DOHH2 (cell line): ENCODE measurements at regions not wholly inside any gene's neighbourhood (a gene's known extent, or its start where the extent isn't known, plus 50 kb on each side); places are given as distances from the start of the nearest gene placed in this dataset.

Experiments used
- H3F3A ChIP-seq: fragments of 200-600 bp; sonication (generic), shearing (Covaris generic); 2 replicates; pipeline ENCODE4 v1.6.0; 2016; ENCODE audit warnings: antibody characterized with exemption, mild to moderate bottlenecking; ENCODE audit not compliant: control insufficient read depth, insufficient read depth
- H3K27ac ChIP-seq: fragments of 200-600 bp; sonication (generic); 2 replicates; pipeline ENCODE4 v1.5.1; 2014; ENCODE audit warnings: low read depth, mild to moderate bottlenecking, low read length, moderate library complexity
- H3K27me3 ChIP-seq: fragments of 200-600 bp; sonication (generic); 2 replicates; pipeline ENCODE4 v1.6.1; 2014; ENCODE audit warnings: mild to moderate bottlenecking, low read length, mixed read lengths; ENCODE audit not compliant: control insufficient read depth
- H3K36me3 ChIP-seq: fragments of 200-600 bp; sonication (generic); 2 replicates; pipeline ENCODE4 v1.6.1; 2014; ENCODE audit warnings: mild to moderate bottlenecking, low read length, moderate library complexity, mixed read lengths; ENCODE audit not compliant: control insufficient read depth
- H3K4me1 ChIP-seq: fragments of 200-600 bp; sonication (generic); 2 replicates; pipeline ENCODE4 v1.6.1; 2014; ENCODE audit warnings: mild to moderate bottlenecking, low read length, mixed read lengths; ENCODE audit not compliant: control insufficient read depth
- H3K4me2 ChIP-seq: fragments of 200-600 bp; sonication (generic); 2 replicates; pipeline ENCODE4 v1.6.0; 2014; ENCODE audit warnings: mild to moderate bottlenecking, low read length, moderate library complexity
- H3K4me3 ChIP-seq: fragments of 200-600 bp; sonication (generic); 2 replicates; pipeline ENCODE4 v1.5.1; 2014; ENCODE audit warnings: mild to moderate bottlenecking, low read length, mixed read lengths
- H3K79me2 ChIP-seq: fragments of 200-600 bp; sonication (generic); 2 replicates; pipeline ENCODE4 v1.6.1; 2014; ENCODE audit warnings: mild to moderate bottlenecking, low read length, mixed read lengths; ENCODE audit not compliant: control insufficient read depth
- H3K9me2 ChIP-seq: fragments of 200-600 bp; sonication (generic); replicated peaks from 2 replicates; pipeline ENCODE4 v1.6.1; 2014; ENCODE audit warnings: mild to moderate bottlenecking, low read length, mixed read lengths; ENCODE audit not compliant: control insufficient read depth
- H3K9me3 ChIP-seq: fragments of 200-600 bp; sonication (generic); 2 replicates; pipeline ENCODE4 v1.6.1; 2014; ENCODE audit warnings: antibody characterized with exemption, low read length, mixed read lengths; ENCODE audit not compliant: control insufficient read depth, insufficient read depth
- H4K20me1 ChIP-seq: fragments of 200-600 bp; sonication (generic); 2 replicates; pipeline ENCODE4 v1.6.0; 2014; ENCODE audit warnings: low read depth, mild to moderate bottlenecking, antibody characterized with exemption, low read length, moderate library complexity; ENCODE audit not compliant: control insufficient read depth, insufficient read depth
- EZH2phosphoT487 ChIP-seq: fragments of 200-600 bp; sonication (generic); IDR thresholded peaks from 2 replicates; pipeline ENCODE4 v1.6.1; 2017; ENCODE audit warnings: borderline replicate concordance, mild to moderate bottlenecking, antibody characterized with exemption, low read length, moderate library complexity, mixed read lengths
- TF ChIP-seq, protein P1 (sequence below): fragments of 200-600 bp; sonication (generic); IDR thresholded peaks from one replicate; pipeline ENCODE4 v1.5.1; 2014; ENCODE audit warnings: antibody characterized with exemption, mild to moderate bottlenecking, low read depth, low read length; ENCODE audit not compliant: poor library complexity, severe bottlenecking

DNA sequence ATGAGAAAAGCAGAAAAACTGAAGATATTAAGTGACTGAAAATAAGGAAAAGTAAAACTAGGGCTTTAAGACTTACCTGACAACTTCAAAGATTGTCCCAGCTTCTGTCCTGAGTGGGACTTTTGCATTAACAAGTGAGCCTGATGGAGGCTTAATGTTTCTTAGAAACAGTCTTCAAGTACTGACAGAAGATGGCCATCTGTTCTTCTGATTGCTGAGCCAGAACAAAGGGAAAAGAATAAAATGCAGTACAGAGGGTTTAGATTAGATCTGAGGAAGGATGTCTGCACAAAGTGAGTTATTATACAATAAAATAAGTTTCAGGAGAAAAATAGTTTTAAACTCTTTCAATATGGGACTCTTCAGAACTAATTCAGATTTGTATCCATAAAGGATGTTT is 500.7 kb downstream of the CETN3 start:
- H3K27me3 ChIP-seq: no peaks in the 10 kb centered on the region
- H4K20me1 ChIP-seq: no peaks in the 10 kb centered on the region
- H3K4me1 ChIP-seq: no peaks in the 10 kb centered on the region
- H3K79me2 ChIP-seq: no peaks in the 10 kb centered on the region
- TF ChIP-seq, protein P1, sequence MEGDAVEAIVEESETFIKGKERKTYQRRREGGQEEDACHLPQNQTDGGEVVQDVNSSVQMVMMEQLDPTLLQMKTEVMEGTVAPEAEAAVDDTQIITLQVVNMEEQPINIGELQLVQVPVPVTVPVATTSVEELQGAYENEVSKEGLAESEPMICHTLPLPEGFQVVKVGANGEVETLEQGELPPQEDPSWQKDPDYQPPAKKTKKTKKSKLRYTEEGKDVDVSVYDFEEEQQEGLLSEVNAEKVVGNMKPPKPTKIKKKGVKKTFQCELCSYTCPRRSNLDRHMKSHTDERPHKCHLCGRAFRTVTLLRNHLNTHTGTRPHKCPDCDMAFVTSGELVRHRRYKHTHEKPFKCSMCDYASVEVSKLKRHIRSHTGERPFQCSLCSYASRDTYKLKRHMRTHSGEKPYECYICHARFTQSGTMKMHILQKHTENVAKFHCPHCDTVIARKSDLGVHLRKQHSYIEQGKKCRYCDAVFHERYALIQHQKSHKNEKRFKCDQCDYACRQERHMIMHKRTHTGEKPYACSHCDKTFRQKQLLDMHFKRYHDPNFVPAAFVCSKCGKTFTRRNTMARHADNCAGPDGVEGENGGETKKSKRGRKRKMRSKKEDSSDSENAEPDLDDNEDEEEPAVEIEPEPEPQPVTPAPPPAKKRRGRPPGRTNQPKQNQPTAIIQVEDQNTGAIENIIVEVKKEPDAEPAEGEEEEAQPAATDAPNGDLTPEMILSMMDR: no peak
- no peak for TF ChIP-seq EZH2phosphoT487
- no peak overlapping the region for H3K27ac ChIP-seq
- H3K9me3 ChIP-seq: no peaks in the 10 kb centered on the region
- no peaks in the 10 kb centered on the region for H3F3A ChIP-seq
- H3K36me3 ChIP-seq: no peaks in the 10 kb centered on the region
- no peaks in the 10 kb centered on the region for H3K9me2 ChIP-seq
- no peak overlapping the region for H3K4me3 ChIP-seq
- no peak overlapping the region for H3K4me2 ChIP-seq

DNA sequence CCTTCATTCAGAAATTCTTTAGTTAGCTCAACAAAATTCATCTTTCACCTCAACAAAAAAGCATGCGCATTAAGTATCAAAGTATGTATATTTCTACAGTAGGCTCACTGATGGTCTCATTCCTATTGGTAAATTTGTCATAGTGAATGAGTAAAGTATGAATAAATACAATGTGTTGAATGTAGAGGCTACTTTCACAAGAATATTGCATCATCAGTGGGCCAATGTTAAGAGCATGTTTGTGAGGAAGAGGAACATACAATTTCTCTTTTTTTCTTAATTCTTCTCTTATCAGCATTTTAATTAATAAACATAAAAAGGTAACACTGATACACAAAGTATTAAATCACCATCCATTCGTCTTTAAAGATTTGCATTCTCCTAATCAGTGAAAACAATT is 505.1 kb downstream of the CETN3 start:
- Histone ChIP-seq H3K36me3 (no peaks in the 10 kb centered on the region), H3K4me2 (no peak overlapping the region), H3K27me3 (no peaks in the 10 kb centered on the region), H3K4me3 (no peak overlapping the region), H3K4me1 (no peaks in the 10 kb centered on the region), H3K9me3 (no peaks in the 10 kb centered on the region), H3K9me2 (no peaks in the 10 kb centered on the region), H3K27ac (no peak overlapping the region), H3F3A (no peaks in the 10 kb centered on the region), H3K79me2 (no peaks in the 10 kb centered on the region), H4K20me1 (no peaks in the 10 kb centered on the region)
- TF ChIP-seq, protein P1: no peak
- no peak for TF ChIP-seq EZH2phosphoT487

DNA sequence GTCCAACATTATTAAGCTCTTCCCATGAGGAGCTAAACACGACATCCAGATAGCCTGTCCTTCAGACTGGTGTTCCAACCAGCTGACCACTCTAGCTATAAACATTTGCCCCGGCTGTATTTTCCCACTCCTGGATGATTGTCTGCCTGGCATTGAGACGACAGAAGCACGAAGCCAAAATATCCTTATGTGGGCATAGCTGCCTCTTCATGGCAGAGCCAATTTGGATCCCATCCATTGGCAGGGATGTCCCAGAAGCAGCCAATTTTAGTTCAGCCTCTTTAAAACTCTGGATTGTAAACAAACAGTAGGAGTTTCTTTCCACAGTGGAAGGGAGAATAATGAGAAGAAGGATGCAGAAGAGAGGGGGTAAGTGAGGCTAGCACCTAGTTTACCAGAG is 507.6 kb downstream of the CETN3 start:
- H3F3A ChIP-seq: no peaks in the 10 kb centered on the region
- no peak overlapping the region for H3K27ac ChIP-seq
- no peaks in the 10 kb centered on the region for H3K9me3 ChIP-seq
- TF ChIP-seq, protein P1: no peak
- no peak for TF ChIP-seq EZH2phosphoT487
- H3K4me2 ChIP-seq: no peak overlapping the region
- no peaks in the 10 kb centered on the region for H4K20me1 ChIP-seq
- H3K27me3 ChIP-seq: no peaks in the 10 kb centered on the region
- H3K36me3 ChIP-seq: no peaks in the 10 kb centered on the region
- H3K4me1 ChIP-seq: no peaks in the 10 kb centered on the region
- H3K4me3 ChIP-seq: no peak overlapping the region
- no peaks in the 10 kb centered on the region for H3K9me2 ChIP-seq
- no peaks in the 10 kb centered on the region for H3K79me2 ChIP-seq

DNA sequence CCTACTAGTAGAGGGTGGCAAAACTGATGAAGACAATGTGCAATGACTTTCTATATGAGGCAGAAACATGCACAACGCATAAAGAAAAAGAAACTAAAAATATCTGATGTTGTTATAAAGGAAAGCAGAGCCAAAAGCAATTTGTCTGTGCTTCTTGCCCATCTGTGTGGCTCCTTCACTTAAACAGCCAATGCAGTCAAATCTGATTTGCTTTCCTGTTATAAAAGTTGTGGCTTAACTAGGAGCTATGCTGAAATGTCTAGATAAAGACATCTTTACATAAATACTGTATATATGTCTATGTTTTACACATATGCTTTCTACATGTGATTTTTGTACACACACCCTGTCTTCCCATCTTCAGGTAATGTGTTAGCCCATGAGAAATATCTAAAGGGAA is 508.2 kb downstream of the CETN3 start:
- TF ChIP-seq EZH2phosphoT487: no peak
- TF ChIP-seq, protein P1: no peak
- Histone ChIP-seq H3F3A (no peaks in the 10 kb centered on the region), H3K4me2 (no peak overlapping the region)

More for the DNA sequence above, 508.2 kb downstream of the CETN3 start:
- H3K9me2 ChIP-seq: no peaks in the 10 kb centered on the region
- H3K4me3 ChIP-seq: no peak overlapping the region
- no peaks in the 10 kb centered on the region for H4K20me1 ChIP-seq
- H3K27me3 ChIP-seq: no peaks in the 10 kb centered on the region
- no peaks in the 10 kb centered on the region for H3K9me3 ChIP-seq
- H3K79me2 ChIP-seq: no peaks in the 10 kb centered on the region
- H3K4me1 ChIP-seq: no peaks in the 10 kb centered on the region
- H3K36me3 ChIP-seq: no peaks in the 10 kb centered on the region
- H3K27ac ChIP-seq: no peak overlapping the region
